ENCODE measurements at regions not wholly inside any gene's neighbourhood (a gene's known extent, or its start where the extent isn't known, plus 50 kb on each side); places are given as distances from the start of the nearest gene placed in this dataset.

DNA sequence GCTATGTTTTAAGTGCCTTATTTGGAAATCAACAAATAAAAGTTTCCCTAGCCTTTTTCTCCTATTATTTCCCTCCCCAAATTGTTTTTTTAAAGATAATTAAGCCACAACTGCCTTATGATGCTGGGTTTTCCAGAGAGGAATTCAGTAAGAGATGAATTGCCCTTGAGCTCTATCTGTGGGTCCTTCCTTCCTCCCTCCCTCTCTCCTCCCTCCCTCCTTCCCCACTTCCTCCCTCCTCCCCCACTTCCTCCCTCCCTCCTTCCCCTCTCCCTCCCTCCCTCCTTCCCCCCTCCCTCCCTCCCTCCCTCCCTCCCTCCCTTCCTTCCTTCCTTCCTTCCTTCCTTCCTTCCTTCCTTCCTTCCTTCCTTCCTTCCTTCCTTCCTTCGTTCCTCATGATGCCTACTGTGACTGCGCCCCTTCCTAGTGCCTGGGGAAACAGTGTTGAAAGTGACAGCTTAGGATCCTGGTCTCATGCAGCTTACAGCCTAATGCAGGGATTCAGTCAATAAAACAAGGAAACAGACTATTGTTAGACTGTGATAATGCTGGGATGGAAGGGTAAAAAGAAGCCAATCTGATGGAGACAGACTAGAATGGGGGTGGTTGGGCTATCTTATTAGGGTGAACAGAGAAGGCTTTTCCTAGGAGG is 1417.1 kb downstream of the AACS start:
- in situ Hi-C loops (cut with MboI; ENCODE audit: low pct_unique_long_range_greater_than_20kb, low sequenced_read_pairs, unreplicated experiment), result no loop called here
- no peak for DNase-seq (ENCODE audit: low spot score)
- TF ChIP-seq, protein P1, sequence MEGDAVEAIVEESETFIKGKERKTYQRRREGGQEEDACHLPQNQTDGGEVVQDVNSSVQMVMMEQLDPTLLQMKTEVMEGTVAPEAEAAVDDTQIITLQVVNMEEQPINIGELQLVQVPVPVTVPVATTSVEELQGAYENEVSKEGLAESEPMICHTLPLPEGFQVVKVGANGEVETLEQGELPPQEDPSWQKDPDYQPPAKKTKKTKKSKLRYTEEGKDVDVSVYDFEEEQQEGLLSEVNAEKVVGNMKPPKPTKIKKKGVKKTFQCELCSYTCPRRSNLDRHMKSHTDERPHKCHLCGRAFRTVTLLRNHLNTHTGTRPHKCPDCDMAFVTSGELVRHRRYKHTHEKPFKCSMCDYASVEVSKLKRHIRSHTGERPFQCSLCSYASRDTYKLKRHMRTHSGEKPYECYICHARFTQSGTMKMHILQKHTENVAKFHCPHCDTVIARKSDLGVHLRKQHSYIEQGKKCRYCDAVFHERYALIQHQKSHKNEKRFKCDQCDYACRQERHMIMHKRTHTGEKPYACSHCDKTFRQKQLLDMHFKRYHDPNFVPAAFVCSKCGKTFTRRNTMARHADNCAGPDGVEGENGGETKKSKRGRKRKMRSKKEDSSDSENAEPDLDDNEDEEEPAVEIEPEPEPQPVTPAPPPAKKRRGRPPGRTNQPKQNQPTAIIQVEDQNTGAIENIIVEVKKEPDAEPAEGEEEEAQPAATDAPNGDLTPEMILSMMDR (IDR thresholded peaks at IDR 0.05; ENCODE audit: extremely low read depth, insufficient read depth, missing control alignments), result no peak

DNA sequence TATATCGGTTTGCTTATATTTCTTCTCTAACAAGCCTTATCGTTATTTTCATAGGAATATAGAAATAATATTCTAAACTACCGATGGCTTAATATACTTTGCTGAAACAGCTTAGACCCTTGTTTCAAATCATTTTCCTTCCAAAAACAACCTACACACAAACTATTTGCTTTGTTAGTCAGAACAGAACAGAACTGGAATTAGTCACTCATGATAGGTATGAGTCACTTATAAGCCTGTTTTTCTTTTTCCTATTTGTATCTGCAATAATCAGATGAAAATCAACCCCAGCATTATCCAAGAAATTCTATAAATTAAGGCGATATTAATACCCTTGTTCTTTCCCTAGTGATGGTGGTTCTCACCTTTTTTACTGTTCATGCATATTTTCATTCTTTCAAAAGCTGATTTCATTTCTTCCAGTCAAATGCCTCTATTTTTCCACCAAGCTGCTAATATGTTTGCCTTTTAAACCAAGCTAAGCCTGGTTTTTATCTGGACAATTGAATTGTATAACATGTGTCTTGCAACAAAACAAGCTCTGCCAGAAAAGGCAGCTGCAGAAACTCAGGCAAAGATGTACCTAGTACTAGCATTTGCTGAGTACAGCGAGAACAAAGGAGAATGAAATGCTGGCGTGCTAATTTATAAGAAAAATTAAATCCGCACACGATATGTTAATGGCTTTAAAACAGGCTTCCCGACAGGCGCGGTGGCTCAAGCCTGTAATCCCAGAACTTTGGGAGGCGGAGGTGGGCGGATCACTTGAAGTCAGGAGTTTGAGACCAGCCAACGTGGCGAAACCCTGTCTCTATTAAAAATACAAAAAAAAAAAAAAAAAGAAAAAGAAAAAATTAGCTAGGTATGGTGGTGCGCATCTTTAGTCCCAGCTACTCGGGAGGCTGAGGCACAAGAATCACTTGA is 1418.2 kb downstream of the AACS start:
- in situ Hi-C loops (cut with MboI; ENCODE audit: low pct_unique_long_range_greater_than_20kb, low sequenced_read_pairs, unreplicated experiment), result no loop called here
- no peak for DNase-seq (ENCODE audit: low spot score)
- TF ChIP-seq, protein P1 (IDR thresholded peaks at IDR 0.05; ENCODE audit: extremely low read depth, insufficient read depth, missing control alignments), result no peak

DNA sequence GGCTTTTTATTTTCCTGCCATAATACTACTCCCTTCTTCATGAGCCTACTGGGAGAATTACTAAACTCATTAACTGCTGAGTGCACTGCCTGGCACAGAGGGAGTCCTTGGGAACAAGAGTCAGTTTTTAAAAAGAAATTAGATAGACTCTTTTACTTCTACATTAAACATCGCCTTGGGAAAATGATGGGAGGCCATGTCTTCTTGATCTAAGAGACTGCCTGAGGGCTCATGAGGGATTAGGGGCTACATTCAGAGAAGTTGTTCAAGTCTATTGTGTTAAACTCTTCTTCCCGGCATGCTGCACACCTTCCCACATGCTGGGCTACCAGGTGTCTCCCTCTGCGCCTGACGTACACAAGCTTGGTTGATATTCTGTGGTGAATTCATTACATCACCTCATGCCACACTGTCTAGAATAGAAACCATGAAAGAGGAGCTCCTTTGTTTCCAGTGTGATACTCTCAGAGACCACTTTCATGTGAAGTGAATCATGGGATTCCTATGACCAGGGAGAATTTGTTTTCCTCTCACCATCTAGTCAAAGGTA is 1422.3 kb downstream of the AACS start:
- in situ Hi-C loops (cut with MboI; ENCODE audit: low pct_unique_long_range_greater_than_20kb, low sequenced_read_pairs, unreplicated experiment), result no loop called here
- TF ChIP-seq, protein P1 (IDR thresholded peaks at IDR 0.05; ENCODE audit: extremely low read depth, insufficient read depth, missing control alignments), result no peak
- DNase-seq (ENCODE audit: low spot score), result no peak

DNA sequence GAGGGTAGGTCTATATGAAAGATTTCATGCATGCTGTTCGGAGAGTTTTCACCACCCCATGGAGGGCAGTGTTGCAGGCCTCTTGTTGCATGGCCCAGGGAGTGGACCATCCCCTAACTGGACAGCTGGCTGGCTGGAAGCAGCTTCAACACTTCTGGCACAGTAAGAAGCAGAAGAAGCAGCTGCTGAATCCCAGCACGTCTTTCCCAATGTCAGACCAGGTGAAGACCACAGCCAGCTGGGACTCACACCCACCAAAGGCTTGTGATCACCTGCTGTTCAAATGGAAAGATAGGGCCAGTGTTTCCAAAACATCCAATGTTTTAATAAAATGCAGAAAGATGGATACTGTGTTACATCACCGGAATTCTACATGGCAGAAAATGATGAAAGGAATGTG is 1423.6 kb downstream of the AACS start:
- TF ChIP-seq, protein P1 (IDR thresholded peaks at IDR 0.05; ENCODE audit: extremely low read depth, insufficient read depth, missing control alignments), result no peak
- in situ Hi-C loops (cut with MboI; ENCODE audit: low pct_unique_long_range_greater_than_20kb, low sequenced_read_pairs, unreplicated experiment), result no loop called here
- DNase-seq (ENCODE audit: low spot score), result no peak

DNA sequence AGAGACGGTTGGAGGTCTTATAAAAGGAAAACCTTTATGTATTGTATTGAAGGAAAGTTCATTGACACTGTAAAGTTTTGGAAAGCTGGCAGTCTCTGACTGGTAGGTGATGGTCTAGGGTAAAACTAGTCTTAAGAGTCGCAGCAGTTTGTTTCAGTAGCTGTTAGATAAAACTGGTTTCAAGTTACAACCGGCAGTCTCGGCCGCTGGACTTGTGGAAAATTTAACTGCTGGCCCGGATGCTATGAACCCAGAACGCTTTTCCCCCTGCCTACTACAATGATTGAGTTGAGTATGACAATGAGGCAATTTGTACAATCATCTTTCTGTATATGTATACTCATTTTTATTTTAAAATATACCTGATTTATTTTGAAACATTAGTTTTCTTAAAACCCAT is 1426.9 kb downstream of the AACS start:
- in situ Hi-C loops (cut with MboI; ENCODE audit: low pct_unique_long_range_greater_than_20kb, low sequenced_read_pairs, unreplicated experiment), result no loop called here
- TF ChIP-seq, protein P1 (IDR thresholded peaks at IDR 0.05; ENCODE audit: extremely low read depth, insufficient read depth, missing control alignments), result no peak
- DNase-seq (ENCODE audit: low spot score), result no peak

DNA sequence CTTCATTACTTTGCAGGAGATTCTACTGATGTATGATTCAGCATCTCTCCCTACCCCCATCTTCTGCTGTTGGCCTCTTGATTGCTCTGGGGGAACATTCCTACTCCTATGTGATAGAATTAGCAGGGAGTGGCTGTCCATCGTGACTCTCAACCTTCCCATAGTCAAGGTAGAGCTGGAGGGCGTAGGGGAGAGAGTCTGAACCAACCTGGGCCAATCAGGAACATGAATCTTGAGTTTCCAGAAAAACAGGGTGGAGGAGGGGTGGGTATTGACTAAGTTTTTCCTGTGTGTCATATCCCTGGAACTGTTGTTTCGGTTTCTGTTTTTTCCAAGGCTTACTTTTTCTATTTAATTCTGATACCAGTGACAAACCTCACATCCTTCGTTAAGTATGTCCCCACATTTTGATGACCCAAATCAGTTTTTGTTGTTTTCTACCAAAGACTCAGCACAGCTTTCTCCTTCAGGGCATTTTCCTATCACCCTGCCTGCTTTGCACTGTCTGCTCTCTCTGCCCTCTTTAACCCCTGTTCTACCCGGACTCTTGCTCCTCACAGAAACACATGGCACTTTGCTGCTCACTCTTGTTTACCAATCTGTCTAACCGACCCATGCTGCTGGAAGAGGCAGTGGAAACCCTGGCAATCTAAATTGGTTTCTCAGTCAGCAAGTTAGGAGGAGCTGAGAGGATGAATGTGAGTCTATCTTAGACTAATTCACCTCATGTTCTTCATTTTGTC is 1428.3 kb downstream of the AACS start:
- DNase-seq (ENCODE audit: low spot score), result no peak
- TF ChIP-seq, protein P1 (IDR thresholded peaks at IDR 0.05; ENCODE audit: extremely low read depth, insufficient read depth, missing control alignments), result no peak
- in situ Hi-C loops (cut with MboI; ENCODE audit: low pct_unique_long_range_greater_than_20kb, low sequenced_read_pairs, unreplicated experiment), result no loop called here

Data from GM13977 (cell line).